ENCODE measurements at regions not wholly inside any gene's neighbourhood (a gene's known extent, or its start where the extent isn't known, plus 50 kb on each side); places are given as distances from the start of the nearest gene placed in this dataset.

GRCh38 chr11:42571131-42571877 is 740.5 kb upstream of the API5 start:
- no peaks in the 10 kb centered on the region for H3K27me3 ChIP-seq (ENCODE audit: control insufficient read depth, insufficient read depth, low read length, poor library complexity, severe bottlenecking)
- no peak overlapping the region for H3K9ac ChIP-seq (ENCODE audit: extremely low read depth, low read length, poor library complexity, severe bottlenecking)
- Mint-ChIP-seq H3K9me3 (peaks cover 12% of the 10 kb centered on the region), H3K4me3 (no peak overlapping the region), H3K4me1 (no peaks in the 10 kb centered on the region), H3K27me3 (ENCODE audit: insufficient read depth) (no peaks in the 10 kb centered on the region), H3K36me3 (ENCODE audit: low read depth) (no peaks in the 10 kb centered on the region), H3K27ac (no peak overlapping the region)
- no peaks in the 10 kb centered on the region for H3K4me1 ChIP-seq (ENCODE audit: control insufficient read depth, insufficient read depth, low read length)
- H3K4me3 ChIP-seq (ENCODE audit: low read length) = no peak overlapping the region
- H3K9me3 ChIP-seq (ENCODE audit: control insufficient read depth, low read length) = peaks cover 10% of the 10 kb centered on the region
- no peak overlapping the region for H3K27ac ChIP-seq (ENCODE audit: low read depth, low read length)
- WGBS, 2 experiments (ENCODE audit: insufficient coverage in 1 of 2, insufficient read length in 1 of 2) = 96 to 100% methylated on average over 2 to 8 of the region's 12 CpGs
- no peak for DNase-seq
- no peaks in the 10 kb centered on the region for H3K36me3 ChIP-seq (ENCODE audit: control insufficient read depth, insufficient read depth, low read length)
- TF ChIP-seq, protein P1, sequence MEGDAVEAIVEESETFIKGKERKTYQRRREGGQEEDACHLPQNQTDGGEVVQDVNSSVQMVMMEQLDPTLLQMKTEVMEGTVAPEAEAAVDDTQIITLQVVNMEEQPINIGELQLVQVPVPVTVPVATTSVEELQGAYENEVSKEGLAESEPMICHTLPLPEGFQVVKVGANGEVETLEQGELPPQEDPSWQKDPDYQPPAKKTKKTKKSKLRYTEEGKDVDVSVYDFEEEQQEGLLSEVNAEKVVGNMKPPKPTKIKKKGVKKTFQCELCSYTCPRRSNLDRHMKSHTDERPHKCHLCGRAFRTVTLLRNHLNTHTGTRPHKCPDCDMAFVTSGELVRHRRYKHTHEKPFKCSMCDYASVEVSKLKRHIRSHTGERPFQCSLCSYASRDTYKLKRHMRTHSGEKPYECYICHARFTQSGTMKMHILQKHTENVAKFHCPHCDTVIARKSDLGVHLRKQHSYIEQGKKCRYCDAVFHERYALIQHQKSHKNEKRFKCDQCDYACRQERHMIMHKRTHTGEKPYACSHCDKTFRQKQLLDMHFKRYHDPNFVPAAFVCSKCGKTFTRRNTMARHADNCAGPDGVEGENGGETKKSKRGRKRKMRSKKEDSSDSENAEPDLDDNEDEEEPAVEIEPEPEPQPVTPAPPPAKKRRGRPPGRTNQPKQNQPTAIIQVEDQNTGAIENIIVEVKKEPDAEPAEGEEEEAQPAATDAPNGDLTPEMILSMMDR (conservative IDR thresholded peaks at IDR 0.05) = no peak

DNA sequence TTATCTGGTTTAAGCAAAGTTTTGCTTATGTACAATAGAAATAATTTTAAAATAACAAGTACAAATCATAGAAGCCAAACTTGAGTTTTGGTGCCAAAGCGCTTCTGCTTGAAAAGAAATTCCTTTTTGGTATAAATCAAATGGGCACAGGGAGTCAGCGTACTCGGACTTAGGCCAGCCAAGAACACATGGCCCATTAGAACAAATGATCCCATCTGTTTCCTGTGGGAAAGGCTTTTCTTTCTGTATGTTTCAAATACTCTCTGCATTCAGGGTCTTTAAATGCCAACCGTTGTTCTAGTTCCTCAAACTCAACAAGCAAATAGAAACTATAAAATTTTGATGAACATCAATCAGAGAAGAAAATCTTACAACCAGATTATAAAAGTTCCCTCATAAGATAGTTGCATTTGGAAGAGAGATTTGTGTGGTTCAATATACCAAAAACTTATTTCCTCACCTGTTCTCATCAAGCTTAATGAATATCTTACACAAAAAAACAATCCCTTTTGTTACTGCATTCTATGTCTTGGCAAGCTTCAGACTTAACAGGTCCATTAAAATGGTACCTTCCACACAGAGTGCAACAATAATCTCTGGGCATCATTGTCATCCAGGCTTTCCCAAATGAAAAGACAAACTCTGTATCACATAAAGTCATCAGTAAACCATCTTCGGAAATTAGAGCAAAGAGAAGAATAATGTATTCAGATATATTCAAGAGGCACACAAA is 739.8 kb upstream of the API5 start:
- Mint-ChIP-seq H3K27ac (no peak overlapping the region), H3K27me3 (ENCODE audit: insufficient read depth) (no peaks in the 10 kb centered on the region), H3K4me1 (no peaks in the 10 kb centered on the region), H3K4me3 (no peak overlapping the region), H3K9me3 (peaks cover 5% of the 10 kb centered on the region), H3K36me3 (ENCODE audit: low read depth) (no peaks in the 10 kb centered on the region)
- H3K9ac ChIP-seq (ENCODE audit: extremely low read depth, low read length, poor library complexity, severe bottlenecking) = no peak overlapping the region
- H3K27me3 ChIP-seq (ENCODE audit: control insufficient read depth, insufficient read depth, low read length, poor library complexity, severe bottlenecking) = no peaks in the 10 kb centered on the region
- WGBS, 2 experiments (ENCODE audit: insufficient coverage in 1 of 2, insufficient read length in 1 of 2) = 94 to 100% methylated on average over 2 to 5 of the region's 5 CpGs
- H3K9me3 ChIP-seq (ENCODE audit: control insufficient read depth, low read length) = peaks cover 5% of the 10 kb centered on the region
- H3K27ac ChIP-seq (ENCODE audit: low read depth, low read length) = no peak overlapping the region
- H3K36me3 ChIP-seq (ENCODE audit: control insufficient read depth, insufficient read depth, low read length) = no peaks in the 10 kb centered on the region
- TF ChIP-seq, protein P1 (conservative IDR thresholded peaks at IDR 0.05) = no peak
- DNase-seq = no peak
- no peak overlapping the region for H3K4me3 ChIP-seq (ENCODE audit: low read length)
- H3K4me1 ChIP-seq (ENCODE audit: control insufficient read depth, insufficient read depth, low read length) = no peaks in the 10 kb centered on the region

- H3K4me1 Mint-ChIP-seq = peaks cover 10% of the 10 kb centered on the region
- no peak overlapping the region for H3K4me3 Mint-ChIP-seq
- H3K27me3 ChIP-seq (ENCODE audit: control insufficient read depth, insufficient read depth, low read length, poor library complexity, severe bottlenecking) = no peaks in the 10 kb centered on the region
- no peaks in the 10 kb centered on the region for H3K9me3 Mint-ChIP-seq
- no peak overlapping the region for H3K27ac ChIP-seq (ENCODE audit: low read depth, low read length)
- DNase-seq = no peak
- no peak overlapping the region for H3K9ac ChIP-seq (ENCODE audit: extremely low read depth, low read length, poor library complexity, severe bottlenecking)
- peaks cover 4% of the 10 kb centered on the region for H3K4me1 ChIP-seq (ENCODE audit: control insufficient read depth, insufficient read depth, low read length)
- no peak overlapping the region for H3K27ac Mint-ChIP-seq
- no peaks in the 10 kb centered on the region for H3K36me3 Mint-ChIP-seq (ENCODE audit: low read depth)
- TF ChIP-seq, protein P1 (conservative IDR thresholded peaks at IDR 0.05) = no peak
- H3K4me3 ChIP-seq (ENCODE audit: low read length) = no peak overlapping the region
- 80 to 88% methylated on average over 2 to 3 of the region's 3 CpGs for WGBS, 2 experiments (ENCODE audit: insufficient coverage in 1 of 2, insufficient read length in 1 of 2)
- H3K9me3 ChIP-seq (ENCODE audit: control insufficient read depth, low read length) = no peaks in the 10 kb centered on the region
- no peaks in the 10 kb centered on the region for H3K27me3 Mint-ChIP-seq (ENCODE audit: insufficient read depth)
- H3K36me3 ChIP-seq (ENCODE audit: control insufficient read depth, insufficient read depth, low read length) = no peaks in the 10 kb centered on the region
Observed at GRCh38 chr11:42576318-42576717, 735.5 kb upstream of the API5 start.
